ENCODE measurements at regions not wholly inside any gene's neighbourhood (a gene's known extent, or its start where the extent isn't known, plus 50 kb on each side); places are given as distances from the start of the nearest gene placed in this dataset.

- ATAC-seq, result no peak
- DNase-seq, result no peak
- TF ChIP-seq CTCF (IDR thresholded peaks at IDR 0.05), result no peak
- no peak overlapping the region for H3K4me3 ChIP-seq
- H3K36me3 ChIP-seq, result no peaks in the 10 kb centered on the region
- no peaks in the 10 kb centered on the region for H3K9me3 ChIP-seq
- H3K27ac ChIP-seq, result no peak overlapping the region
- H3K27me3 ChIP-seq, result peaks cover 0 to 5% (median 0%) of the 10 kb centered on the region in 7 donors
- 89 to 90% methylated on average over 19 of the region's 19 CpGs for WGBS, 2 donors
- intact Hi-C loops (cut with DNase I), result no loop called here
- H3K4me1 ChIP-seq, result no peaks in the 10 kb centered on the region
These were observed 230.3 kb upstream of the RGMA start for GRCh38 chr15:93319121-93319814.

GRCh38 chr15:93317772-93318171 lies 228.8 kb upstream of the RGMA start:
- Histone ChIP-seq H3K27ac (no peak overlapping the region), H3K4me1 (no peaks in the 10 kb centered on the region), H3K4me3 (no peak overlapping the region), H3K9me3 (no peaks in the 10 kb centered on the region), H3K36me3 (no peaks in the 10 kb centered on the region), H3K27me3 (peaks cover 0 to 5% (median 0%) of the 10 kb centered on the region in 7 donors)
- TF ChIP-seq CTCF (IDR thresholded peaks at IDR 0.05), result no peak
- no peak for DNase-seq
- 94 to 96% methylated on average over 4 of the region's 4 CpGs for WGBS, 2 donors
- ATAC-seq, result no peak
- intact Hi-C loops (cut with DNase I), result no loop called here

- DNase-seq (no peak), ATAC-seq (no peak)
- H3K4me3 ChIP-seq, result no peak overlapping the region
- intact Hi-C loops (cut with DNase I), result no loop called here
- no peaks in the 10 kb centered on the region for H3K4me1 ChIP-seq
- H3K9me3 ChIP-seq, result no peaks in the 10 kb centered on the region
- peaks cover 0 to 5% (median 0%) of the 10 kb centered on the region in 7 donors for H3K27me3 ChIP-seq
- 86 to 87% methylated on average over 5 of the region's 5 CpGs for WGBS, 2 donors
- H3K27ac ChIP-seq, result no peak overlapping the region
- H3K36me3 ChIP-seq, result no peaks in the 10 kb centered on the region
- no peak for TF ChIP-seq CTCF (IDR thresholded peaks at IDR 0.05)
These were observed 225.2 kb upstream of the RGMA start for GRCh38 chr15:93314245-93314644.

- DNase-seq (no peak), ATAC-seq (no peak)
- Histone ChIP-seq H3K9me3 (no peaks in the 10 kb centered on the region), H3K27me3 (peaks cover 0 to 4% (median 0%) of the 10 kb centered on the region in 7 donors), H3K4me3 (no peak overlapping the region), H3K27ac (no peak overlapping the region), H3K4me1 (no peaks in the 10 kb centered on the region), H3K36me3 (no peaks in the 10 kb centered on the region)
- 70 to 74% methylated on average over 7 of the region's 7 CpGs for WGBS, 2 donors
- no peak for TF ChIP-seq CTCF (IDR thresholded peaks at IDR 0.05)
- intact Hi-C loops (cut with DNase I), result no loop called here
These were observed 224.0 kb upstream of the RGMA start for GRCh38 chr15:93312891-93313486.

Measured in heart right ventricle (tissue), 16 donors.